IMR-90 (cell line): ENCODE measurements at regions not wholly inside any gene's neighbourhood (a gene's known extent, or its start where the extent isn't known, plus 50 kb on each side); places are given as distances from the start of the nearest gene placed in this dataset.

Experiments used
- CTCF ChIP-seq: conservative IDR thresholded peaks from 2 replicates; pipeline ENCODE4 v1.5.1; 2012; ENCODE audit warnings: mild to moderate bottlenecking, low read depth, low read length, improper control_type of control experiment
- POLR2A ChIP-seq: IDR thresholded peaks from 2 replicates; pipeline ENCODE4 v1.6.1; 2012; ENCODE audit warnings: mild to moderate bottlenecking, low read depth, low read length
- RAD21 ChIP-seq: IDR thresholded peaks from 2 replicates; pipeline ENCODE4 v1.6.1; 2012; ENCODE audit warnings: low read length, improper control_type of control experiment
- RCOR1 ChIP-seq: IDR thresholded peaks from 2 replicates; pipeline ENCODE4 v1.6.1; 2012; ENCODE audit warnings: mild to moderate bottlenecking, low read length, improper control_type of control experiment; ENCODE audit not compliant: insufficient replicate concordance
- SMC3 ChIP-seq: fragments of 150-350 bp; IDR thresholded peaks from 2 replicates; pipeline ENCODE4 v1.6.1; 2016; ENCODE audit warnings: low read depth, mild to moderate bottlenecking, antibody characterized with exemption, low read length, moderate library complexity

- TF ChIP-seq RAD21 (no peak), POLR2A (no peak), CTCF (no peak), SMC3 (no peak), RCOR1 (no peak)
These were observed 273.3 kb upstream of the TNC start for GRCh38 chr9:115391168-115391825.
